ENCODE measurements at regions not wholly inside any gene's neighbourhood (a gene's known extent, or its start where the extent isn't known, plus 50 kb on each side); places are given as distances from the start of the nearest gene placed in this dataset.

DNA sequence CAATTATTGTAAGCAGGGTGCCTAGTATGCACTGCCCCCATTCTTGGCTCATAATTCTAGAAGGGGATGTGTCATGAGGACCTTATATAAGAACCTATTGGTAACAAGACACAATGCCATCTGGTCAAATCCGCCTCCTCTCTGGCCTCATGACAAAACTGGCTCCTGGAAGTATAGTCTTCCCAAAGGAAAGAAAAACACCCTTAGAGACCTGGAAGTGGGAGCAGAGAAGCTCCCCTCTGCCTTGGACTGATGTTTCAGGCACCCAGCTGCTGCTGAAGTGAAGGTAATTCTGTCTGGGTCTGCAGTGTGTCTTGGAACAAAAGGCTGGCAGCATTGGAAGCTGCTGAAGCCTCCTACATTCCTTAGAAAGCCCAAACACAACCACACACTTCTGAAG, 107.2 kb upstream of the CLSTN2 start:
- TF ChIP-seq ZNF138 (CRISPR knock-in tag; IDR thresholded peaks at IDR 0.05; ENCODE audit: low read depth) (no peak), TGIF2 (CRISPR knock-in tag; IDR thresholded peaks at IDR 0.05) (no peak)
- FAIRE-seq (no peak), ATAC-seq (no peak), DNase-seq (ENCODE audit: low spot score) (no peak)
- H3K9ac ChIP-seq (ENCODE audit: insufficient read depth, low read depth, low read length) = no peak overlapping the region
- 0% methylated on average over 1 of the region's 1 CpG for WGBS (ENCODE audit: low lambda C conversion rate)
- H3K4me2 ChIP-seq (ENCODE audit: low read depth, low read length) = no peak overlapping the region
- no peaks in the 10 kb centered on the region for H3K79me2 ChIP-seq (ENCODE audit: insufficient read depth, low read length)
- H3K27ac ChIP-seq (ENCODE audit: extremely low read length, insufficient read depth, low read length) = no peak overlapping the region
- no peaks in the 10 kb centered on the region for H3K9me3 ChIP-seq (ENCODE audit: low read length)
- no peak overlapping the region for H2AFZ ChIP-seq (ENCODE audit: low read length)
- H3K36me3 ChIP-seq (replicated peaks in 1 of 2; ENCODE audit: control insufficient read depth in 1 of 2, insufficient read depth in 2 of 2, low read length in 2 of 2) = no peaks in the 10 kb centered on the region
- BruUV-seq (replicated peaks) = no TSS peak
- intact Hi-C loops (cut with micrococcal nuclease; ENCODE audit: unreplicated experiment) = no loop called here
- no peak overlapping the region for H3K4me3 ChIP-seq (replicated peaks in 1 of 3; ENCODE audit: insufficient read depth in 1 of 3, low read depth in 2 of 3, low read length in 3 of 3)
- no peaks in the 10 kb centered on the region for H4K20me1 ChIP-seq (ENCODE audit: insufficient read depth, low read length)
- H3K4me1 ChIP-seq (ENCODE audit: insufficient read depth, low read length) = no peaks in the 10 kb centered on the region
- ChIA-PET CTCF (ENCODE audit: low intra/inter-chr PET ratio, low total read pairs) (no interaction called here), POLR2A (no interaction called here)
- in situ Hi-C loops (cut with HindIII; ENCODE audit: extremely low pct_ligation_motif_present, low pct_unique_long_range_greater_than_20kb) = no loop called here
- peaks cover 0 to 2% of the 10 kb centered on the region in 2 experiments; a peak in 2 of 5 replicates for H3K27me3 ChIP-seq (ENCODE audit: control insufficient read depth in 1 of 2, insufficient read depth in 2 of 2, low read length in 2 of 2)

GRCh38 chr3:139824864-139825263, 110.1 kb upstream of the CLSTN2 start:
- no peak overlapping the region for H3K9ac ChIP-seq (ENCODE audit: insufficient read depth, low read depth, low read length)
- DNase-seq (ENCODE audit: low spot score) (no peak), FAIRE-seq (no peak), ATAC-seq (no peak)
- in situ Hi-C loops (cut with HindIII; ENCODE audit: extremely low pct_ligation_motif_present, low pct_unique_long_range_greater_than_20kb) (no loop called here), intact Hi-C loops (cut with micrococcal nuclease; ENCODE audit: unreplicated experiment) (no loop called here)
- CTCF ChIA-PET (ENCODE audit: low intra/inter-chr PET ratio, low total read pairs) = no interaction called here
- no peak overlapping the region for H3K4me3 ChIP-seq (replicated peaks in 1 of 3; ENCODE audit: insufficient read depth in 1 of 3, low read depth in 2 of 3, low read length in 3 of 3)
- no peaks in the 10 kb centered on the region for H3K79me2 ChIP-seq (ENCODE audit: insufficient read depth, low read length)
- no TSS peak for BruUV-seq (replicated peaks)
- H3K36me3 ChIP-seq (replicated peaks in 1 of 2; ENCODE audit: control insufficient read depth in 1 of 2, insufficient read depth in 2 of 2, low read length in 2 of 2) = no peaks in the 10 kb centered on the region
- POLR2A ChIA-PET = no interaction called here
- H3K9me3 ChIP-seq (ENCODE audit: low read length) = no peaks in the 10 kb centered on the region
- no peaks in the 10 kb centered on the region; a peak in 2 of 5 replicates for H3K27me3 ChIP-seq (ENCODE audit: control insufficient read depth in 1 of 2, insufficient read depth in 2 of 2, low read length in 2 of 2)
- no peak overlapping the region for H2AFZ ChIP-seq (ENCODE audit: low read length)
- no peaks in the 10 kb centered on the region for H4K20me1 ChIP-seq (ENCODE audit: insufficient read depth, low read length)
- H3K27ac ChIP-seq (ENCODE audit: extremely low read length, insufficient read depth, low read length) = no peak overlapping the region
- H3K4me2 ChIP-seq (ENCODE audit: low read depth, low read length) = no peak overlapping the region
- 8% methylated on average over 3 of the region's 3 CpGs for WGBS (ENCODE audit: low lambda C conversion rate)
- H3K4me1 ChIP-seq (ENCODE audit: insufficient read depth, low read length) = no peaks in the 10 kb centered on the region
- TF ChIP-seq, protein P1, sequence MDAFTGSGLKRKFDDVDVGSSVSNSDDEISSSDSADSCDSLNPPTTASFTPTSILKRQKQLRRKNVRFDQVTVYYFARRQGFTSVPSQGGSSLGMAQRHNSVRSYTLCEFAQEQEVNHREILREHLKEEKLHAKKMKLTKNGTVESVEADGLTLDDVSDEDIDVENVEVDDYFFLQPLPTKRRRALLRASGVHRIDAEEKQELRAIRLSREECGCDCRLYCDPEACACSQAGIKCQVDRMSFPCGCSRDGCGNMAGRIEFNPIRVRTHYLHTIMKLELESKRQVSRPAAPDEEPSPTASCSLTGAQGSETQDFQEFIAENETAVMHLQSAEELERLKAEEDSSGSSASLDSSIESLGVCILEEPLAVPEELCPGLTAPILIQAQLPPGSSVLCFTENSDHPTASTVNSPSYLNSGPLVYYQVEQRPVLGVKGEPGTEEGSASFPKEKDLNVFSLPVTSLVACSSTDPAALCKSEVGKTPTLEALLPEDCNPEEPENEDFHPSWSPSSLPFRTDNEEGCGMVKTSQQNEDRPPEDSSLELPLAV (CRISPR knock-in tag; conservative IDR thresholded peaks at IDR 0.05; ENCODE audit: low read depth) = no peak
- TF ChIP-seq, protein P2, sequence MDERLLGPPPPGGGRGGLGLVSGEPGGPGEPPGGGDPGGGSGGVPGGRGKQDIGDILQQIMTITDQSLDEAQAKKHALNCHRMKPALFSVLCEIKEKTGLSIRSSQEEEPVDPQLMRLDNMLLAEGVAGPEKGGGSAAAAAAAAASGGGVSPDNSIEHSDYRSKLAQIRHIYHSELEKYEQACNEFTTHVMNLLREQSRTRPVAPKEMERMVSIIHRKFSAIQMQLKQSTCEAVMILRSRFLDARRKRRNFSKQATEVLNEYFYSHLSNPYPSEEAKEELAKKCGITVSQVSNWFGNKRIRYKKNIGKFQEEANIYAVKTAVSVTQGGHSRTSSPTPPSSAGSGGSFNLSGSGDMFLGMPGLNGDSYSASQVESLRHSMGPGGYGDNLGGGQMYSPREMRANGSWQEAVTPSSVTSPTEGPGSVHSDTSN (CRISPR knock-in tag; IDR thresholded peaks at IDR 0.05) = no peak
- no peak for TF ChIP-seq ARID2 (CRISPR knock-in tag; IDR thresholded peaks at IDR 0.05; ENCODE audit: borderline replicate concordance)
- TF ChIP-seq FOXO4 (CRISPR knock-in tag; conservative IDR thresholded peaks at IDR 0.05) = no peak
- TF ChIP-seq SSRP1 (CRISPR knock-in tag; IDR thresholded peaks at IDR 0.05) = no peak
- TF ChIP-seq YEATS2 (CRISPR knock-in tag; IDR thresholded peaks at IDR 0.05; ENCODE audit: borderline replicate concordance) = no peak
- TF ChIP-seq, protein P3, sequence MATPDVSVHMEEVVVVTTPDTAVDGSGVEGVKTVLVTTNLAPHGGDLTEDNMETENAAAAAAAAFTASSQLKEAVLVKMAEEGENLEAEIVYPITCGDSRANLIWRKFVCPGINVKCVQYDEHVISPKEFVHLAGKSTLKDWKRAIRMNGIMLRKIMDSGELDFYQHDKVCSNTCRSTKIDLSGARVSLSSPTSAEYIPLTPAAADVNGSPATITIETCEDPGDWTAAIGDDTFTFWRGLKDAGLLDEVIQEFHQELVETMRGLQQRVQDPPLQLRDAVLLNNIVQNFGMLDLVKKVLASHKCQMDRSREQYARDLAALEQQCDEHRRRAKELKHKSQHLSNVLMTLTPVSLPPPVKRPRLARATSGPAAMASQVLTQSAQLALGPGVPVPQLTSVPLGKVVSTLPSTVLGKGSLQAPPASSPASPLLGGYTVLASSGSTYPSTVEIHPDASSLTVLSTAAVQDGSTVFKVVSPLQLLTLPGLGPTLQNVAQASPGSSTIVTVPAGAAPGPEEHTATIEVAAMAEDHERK (CRISPR knock-in tag; IDR thresholded peaks at IDR 0.05; ENCODE audit: low read depth) = no peak
- no peak for TF ChIP-seq SRY (CRISPR knock-in tag; IDR thresholded peaks at IDR 0.05)
